GM23338 (cell line): ENCODE measurements at regions not wholly inside any gene's neighbourhood (a gene's known extent, or its start where the extent isn't known, plus 50 kb on each side); places are given as distances from the start of the nearest gene placed in this dataset.

Source experiments
- ATAC-seq: fragments of 200-7000 bp; cut with Tn5 transposase; 3 replicates; pipeline ENCODE4 v1.9.1; 2020
- DNase-seq: peaks from one replicate; pipeline ENCODE4 v3.0.0-alpha.2; 2015; ENCODE audit warnings: low spot score
- H2AFZ ChIP-seq: fragments of 200-600 bp; sonication (generic); 2 replicates; pipeline ENCODE4 v1.8.0; 2016; ENCODE audit warnings: antibody characterized with exemption, mild to moderate bottlenecking, moderate library complexity
- H3F3A ChIP-seq: fragments of 200-600 bp; sonication (generic); replicated peaks from 2 replicates; pipeline ENCODE4 v1.8.0; 2017; ENCODE audit warnings: antibody characterized with exemption, mixed run types, low read depth
- H3K27ac ChIP-seq: fragments of 200-600 bp; sonication (generic); 2 replicates; pipeline ENCODE4 v1.6.1; 2016; ENCODE audit warnings: low read depth
- H3K27me3 ChIP-seq: fragments of 200-600 bp; sonication (generic); 2 replicates; pipeline ENCODE4 v1.8.0; 2016; ENCODE audit warnings: mild to moderate bottlenecking, mixed run types, moderate library complexity; ENCODE audit not compliant: insufficient read depth
- H3K36me3 ChIP-seq: fragments of 200-600 bp; sonication (generic); 2 replicates; pipeline ENCODE4 v1.8.0; 2016; ENCODE audit warnings: mild to moderate bottlenecking; ENCODE audit not compliant: insufficient read depth
- H3K4me1 ChIP-seq: fragments of 200-600 bp; sonication (generic); 2 replicates; pipeline ENCODE4 v1.8.0; 2016; ENCODE audit warnings: mild to moderate bottlenecking, moderate library complexity; ENCODE audit not compliant: insufficient read depth
- H3K4me2 ChIP-seq: fragments of 200-600 bp; sonication (generic); 2 replicates; pipeline ENCODE4 v1.7.1; 2017; ENCODE audit warnings: mixed run types
- H3K4me3 ChIP-seq: fragments of 200-600 bp; sonication (generic); 2 replicates; pipeline ENCODE4 v1.6.1; 2016; ENCODE audit warnings: mixed run types
- H3K79me2 ChIP-seq: fragments of 200-600 bp; sonication (generic); replicated peaks from 2 replicates; pipeline ENCODE4 v1.8.0; 2017; ENCODE audit warnings: mild to moderate bottlenecking; ENCODE audit not compliant: insufficient read depth
- H3K9me2 ChIP-seq: fragments of 200-600 bp; sonication (generic); 2 replicates; pipeline ENCODE4 v1.8.0; 2017; ENCODE audit not compliant: insufficient read depth
- H4K20me1 ChIP-seq: fragments of 200-600 bp; sonication (generic); replicated peaks from 2 replicates; pipeline ENCODE4 v1.8.0; 2017; ENCODE audit warnings: mild to moderate bottlenecking; ENCODE audit not compliant: insufficient read depth
- H3K27ac Mint-ChIP-seq: 2 replicates; pipeline ENCODE4 v1.8.0; 2020; ENCODE audit warnings: inconsistent platforms, mild to moderate bottlenecking, moderate library complexity, mixed read lengths
- H3K27me3 Mint-ChIP-seq: 3 replicates; pipeline ENCODE4 v1.8.0; 2022; ENCODE audit warnings: low read depth, mild to moderate bottlenecking, moderate library complexity, mixed read lengths, inconsistent platforms; ENCODE audit not compliant: insufficient read depth, poor library complexity
- H3K36me3 Mint-ChIP-seq: 3 replicates; pipeline ENCODE4 v1.8.0; 2021; ENCODE audit warnings: low read depth, mild to moderate bottlenecking, inconsistent platforms, moderate library complexity, mixed read lengths
- H3K4me1 Mint-ChIP-seq: 3 replicates; pipeline ENCODE4 v1.8.0; 2020; ENCODE audit warnings: mild to moderate bottlenecking, inconsistent platforms, mixed read lengths
- H3K4me3 Mint-ChIP-seq: 3 replicates; pipeline ENCODE4 v1.8.0; 2021; ENCODE audit warnings: moderate library complexity, mild to moderate bottlenecking, inconsistent platforms, mixed read lengths
- H3K9me3 Mint-ChIP-seq: 3 replicates; pipeline ENCODE4 v1.8.0; 2020; ENCODE audit warnings: moderate library complexity, mild to moderate bottlenecking, inconsistent platforms, mixed read lengths
- CREB1 ChIP-seq: fragments of 250-450 bp; sonication (Bioruptor Pico); IDR thresholded peaks from 2 replicates; pipeline ENCODE4 v1.5.0; 2020; ENCODE audit warnings: low read depth, mild to moderate bottlenecking, moderate library complexity
- ETS1 ChIP-seq: IDR thresholded peaks from 2 replicates; pipeline ENCODE4 v1.6.1; 2016; ENCODE audit warnings: antibody characterized with exemption
- EZH2 ChIP-seq: fragments of 200-600 bp; sonication (generic); IDR thresholded peaks from one replicate; pipeline ENCODE4 v1.8.0; 2017; ENCODE audit warnings: antibody characterized with exemption, mild to moderate bottlenecking, low read depth; ENCODE audit not compliant: unreplicated experiment
- EZH2phosphoT487 ChIP-seq: fragments of 200-600 bp; sonication (generic); IDR thresholded peaks from one replicate; pipeline ENCODE4 v1.8.1; 2018; ENCODE audit warnings: antibody characterized with exemption; ENCODE audit not compliant: unreplicated experiment
- JUNB ChIP-seq: IDR thresholded peaks from one replicate; pipeline ENCODE4 v1.6.1; 2016; ENCODE audit warnings: antibody characterized with exemption; ENCODE audit not compliant: unreplicated experiment
- NANOG ChIP-seq: IDR thresholded peaks from 2 replicates; pipeline ENCODE4 v1.6.1; 2016; ENCODE audit warnings: antibody characterized with exemption, borderline replicate concordance
- POLR2AphosphoS5 ChIP-seq: IDR thresholded peaks from 2 replicates; pipeline ENCODE4 v1.6.1; 2016; ENCODE audit warnings: antibody characterized with exemption, low read depth
- REST ChIP-seq: IDR thresholded peaks from one replicate; pipeline ENCODE4 v1.6.1; 2018; ENCODE audit warnings: antibody characterized with exemption; ENCODE audit not compliant: unreplicated experiment
- STAT1 ChIP-seq: IDR thresholded peaks from one replicate; pipeline ENCODE4 v1.6.1; 2016; ENCODE audit warnings: antibody characterized with exemption; ENCODE audit not compliant: unreplicated experiment
- ZNF114 ChIP-seq: fragments of 250-450 bp; sonication (Bioruptor Pico); IDR thresholded peaks from 2 replicates; pipeline ENCODE4 v1.5.0; 2020; ENCODE audit warnings: mild to moderate bottlenecking, moderate library complexity
- ZNF331 ChIP-seq: fragments of 250-450 bp; sonication (Bioruptor Pico); IDR thresholded peaks from 2 replicates; pipeline ENCODE4 v1.5.0; 2020; ENCODE audit warnings: low read depth, mild to moderate bottlenecking, moderate library complexity
- TF ChIP-seq, protein P1 (sequence below), 2 experiments: fragments of 200-600 bp in 1 of 2; sonication (generic) in 1 of 2; conservative IDR thresholded peaks; 2 replicates each; pipeline versions ENCODE4 v1.5.1 to v1.6.1; 2016 to 2017; ENCODE audit warnings: antibody characterized with exemption in 2 of 2, low read depth in 2 of 2, mild to moderate bottlenecking in 2 of 2, moderate library complexity in 1 of 2
- TF ChIP-seq, protein P2 (sequence below): fragments of 250-450 bp; sonication (Bioruptor Pico); IDR thresholded peaks from 2 replicates; pipeline ENCODE4 v1.5.0; 2020; ENCODE audit warnings: mild to moderate bottlenecking, moderate library complexity

DNA sequence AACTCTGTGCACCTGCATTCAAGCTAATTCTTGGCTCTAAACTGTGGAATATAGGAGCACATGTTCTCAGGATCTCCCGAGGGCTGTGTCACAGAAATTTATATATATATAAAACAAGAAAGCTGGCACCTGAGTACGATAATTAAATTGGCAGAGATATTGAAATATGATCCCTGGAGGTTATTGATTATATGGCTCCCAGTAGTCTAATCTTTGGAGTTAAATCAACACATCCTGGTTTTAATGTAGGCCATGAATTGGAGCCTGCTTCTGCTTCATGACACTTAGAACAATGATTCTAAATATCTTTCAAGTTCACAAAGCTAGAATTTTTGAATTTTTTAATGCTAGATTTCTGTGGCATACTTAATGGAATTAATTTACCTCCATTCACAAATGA, 84.3 kb downstream of the CTH start:
- H3K4me1 Mint-ChIP-seq = no peaks in the 10 kb centered on the region
- H3K4me3 ChIP-seq = no peak overlapping the region
- no peaks in the 10 kb centered on the region for H3K9me2 ChIP-seq
- H3K4me1 ChIP-seq = no peaks in the 10 kb centered on the region
- no peaks in the 10 kb centered on the region for H3K79me2 ChIP-seq
- no peak overlapping the region for H3K4me3 Mint-ChIP-seq
- no peaks in the 10 kb centered on the region for H3K36me3 ChIP-seq
- H4K20me1 ChIP-seq = no peaks in the 10 kb centered on the region
- no peak overlapping the region for H3K27ac ChIP-seq
- H3K27ac Mint-ChIP-seq = no peak overlapping the region
- H3K4me2 ChIP-seq = no peak overlapping the region
- no peaks in the 10 kb centered on the region for H3K27me3 Mint-ChIP-seq
- H3F3A ChIP-seq = no peaks in the 10 kb centered on the region
- TF ChIP-seq, protein P1, sequence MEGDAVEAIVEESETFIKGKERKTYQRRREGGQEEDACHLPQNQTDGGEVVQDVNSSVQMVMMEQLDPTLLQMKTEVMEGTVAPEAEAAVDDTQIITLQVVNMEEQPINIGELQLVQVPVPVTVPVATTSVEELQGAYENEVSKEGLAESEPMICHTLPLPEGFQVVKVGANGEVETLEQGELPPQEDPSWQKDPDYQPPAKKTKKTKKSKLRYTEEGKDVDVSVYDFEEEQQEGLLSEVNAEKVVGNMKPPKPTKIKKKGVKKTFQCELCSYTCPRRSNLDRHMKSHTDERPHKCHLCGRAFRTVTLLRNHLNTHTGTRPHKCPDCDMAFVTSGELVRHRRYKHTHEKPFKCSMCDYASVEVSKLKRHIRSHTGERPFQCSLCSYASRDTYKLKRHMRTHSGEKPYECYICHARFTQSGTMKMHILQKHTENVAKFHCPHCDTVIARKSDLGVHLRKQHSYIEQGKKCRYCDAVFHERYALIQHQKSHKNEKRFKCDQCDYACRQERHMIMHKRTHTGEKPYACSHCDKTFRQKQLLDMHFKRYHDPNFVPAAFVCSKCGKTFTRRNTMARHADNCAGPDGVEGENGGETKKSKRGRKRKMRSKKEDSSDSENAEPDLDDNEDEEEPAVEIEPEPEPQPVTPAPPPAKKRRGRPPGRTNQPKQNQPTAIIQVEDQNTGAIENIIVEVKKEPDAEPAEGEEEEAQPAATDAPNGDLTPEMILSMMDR (conservative IDR thresholded peaks at IDR 0.05; ENCODE audit: low read depth in 2 of 2) = no peak
- TF ChIP-seq EZH2phosphoT487 = no peak
- TF ChIP-seq CREB1 (CRISPR knock-in tag) = no peak
- TF ChIP-seq, protein P2, sequence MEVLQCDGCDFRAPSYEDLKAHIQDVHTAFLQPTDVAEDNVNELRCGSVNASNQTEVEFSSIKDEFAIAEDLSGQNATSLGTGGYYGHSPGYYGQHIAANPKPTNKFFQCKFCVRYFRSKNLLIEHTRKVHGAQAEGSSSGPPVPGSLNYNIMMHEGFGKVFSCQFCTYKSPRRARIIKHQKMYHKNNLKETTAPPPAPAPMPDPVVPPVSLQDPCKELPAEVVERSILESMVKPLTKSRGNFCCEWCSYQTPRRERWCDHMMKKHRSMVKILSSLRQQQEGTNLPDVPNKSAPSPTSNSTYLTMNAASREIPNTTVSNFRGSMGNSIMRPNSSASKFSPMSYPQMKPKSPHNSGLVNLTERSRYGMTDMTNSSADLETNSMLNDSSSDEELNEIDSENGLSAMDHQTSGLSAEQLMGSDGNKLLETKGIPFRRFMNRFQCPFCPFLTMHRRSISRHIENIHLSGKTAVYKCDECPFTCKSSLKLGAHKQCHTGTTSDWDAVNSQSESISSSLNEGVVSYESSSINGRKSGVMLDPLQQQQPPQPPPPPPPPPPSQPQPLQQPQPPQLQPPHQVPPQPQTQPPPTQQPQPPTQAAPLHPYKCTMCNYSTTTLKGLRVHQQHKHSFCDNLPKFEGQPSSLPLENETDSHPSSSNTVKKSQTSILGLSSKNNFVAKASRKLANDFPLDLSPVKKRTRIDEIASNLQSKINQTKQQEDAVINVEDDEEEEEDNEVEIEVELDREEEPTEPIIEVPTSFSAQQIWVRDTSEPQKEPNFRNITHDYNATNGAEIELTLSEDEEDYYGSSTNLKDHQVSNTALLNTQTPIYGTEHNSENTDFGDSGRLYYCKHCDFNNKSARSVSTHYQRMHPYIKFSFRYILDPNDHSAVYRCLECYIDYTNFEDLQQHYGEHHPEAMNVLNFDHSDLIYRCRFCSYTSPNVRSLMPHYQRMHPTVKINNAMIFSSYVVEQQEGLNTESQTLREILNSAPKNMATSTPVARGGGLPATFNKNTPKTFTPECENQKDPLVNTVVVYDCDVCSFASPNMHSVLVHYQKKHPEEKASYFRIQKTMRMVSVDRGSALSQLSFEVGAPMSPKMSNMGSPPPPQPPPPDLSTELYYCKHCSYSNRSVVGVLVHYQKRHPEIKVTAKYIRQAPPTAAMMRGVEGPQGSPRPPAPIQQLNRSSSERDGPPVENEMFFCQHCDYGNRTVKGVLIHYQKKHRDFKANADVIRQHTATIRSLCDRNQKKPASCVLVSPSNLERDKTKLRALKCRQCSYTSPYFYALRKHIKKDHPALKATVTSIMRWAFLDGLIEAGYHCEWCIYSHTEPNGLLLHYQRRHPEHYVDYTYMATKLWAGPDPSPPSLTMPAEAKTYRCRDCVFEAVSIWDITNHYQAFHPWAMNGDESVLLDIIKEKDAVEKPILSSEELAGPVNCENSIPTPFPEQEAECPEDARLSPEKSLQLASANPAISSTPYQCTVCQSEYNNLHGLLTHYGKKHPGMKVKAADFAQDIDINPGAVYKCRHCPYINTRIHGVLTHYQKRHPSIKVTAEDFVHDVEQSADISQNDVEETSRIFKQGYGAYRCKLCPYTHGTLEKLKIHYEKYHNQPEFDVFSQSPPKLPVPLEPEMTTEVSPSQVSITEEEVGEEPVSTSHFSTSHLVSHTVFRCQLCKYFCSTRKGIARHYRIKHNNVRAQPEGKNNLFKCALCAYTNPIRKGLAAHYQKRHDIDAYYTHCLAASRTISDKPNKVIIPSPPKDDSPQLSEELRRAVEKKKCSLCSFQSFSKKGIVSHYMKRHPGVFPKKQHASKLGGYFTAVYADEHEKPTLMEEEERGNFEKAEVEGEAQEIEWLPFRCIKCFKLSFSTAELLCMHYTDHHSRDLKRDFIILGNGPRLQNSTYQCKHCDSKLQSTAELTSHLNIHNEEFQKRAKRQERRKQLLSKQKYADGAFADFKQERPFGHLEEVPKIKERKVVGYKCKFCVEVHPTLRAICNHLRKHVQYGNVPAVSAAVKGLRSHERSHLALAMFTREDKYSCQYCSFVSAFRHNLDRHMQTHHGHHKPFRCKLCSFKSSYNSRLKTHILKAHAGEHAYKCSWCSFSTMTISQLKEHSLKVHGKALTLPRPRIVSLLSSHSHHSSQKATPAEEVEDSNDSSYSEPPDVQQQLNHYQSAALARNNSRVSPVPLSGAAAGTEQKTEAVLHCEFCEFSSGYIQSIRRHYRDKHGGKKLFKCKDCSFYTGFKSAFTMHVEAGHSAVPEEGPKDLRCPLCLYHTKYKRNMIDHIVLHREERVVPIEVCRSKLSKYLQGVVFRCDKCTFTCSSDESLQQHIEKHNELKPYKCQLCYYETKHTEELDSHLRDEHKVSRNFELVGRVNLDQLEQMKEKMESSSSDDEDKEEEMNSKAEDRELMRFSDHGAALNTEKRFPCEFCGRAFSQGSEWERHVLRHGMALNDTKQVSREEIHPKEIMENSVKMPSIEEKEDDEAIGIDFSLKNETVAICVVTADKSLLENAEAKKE (CRISPR knock-in tag) = no peak
- no peak for TF ChIP-seq EZH2
- no peak for TF ChIP-seq STAT1
- TF ChIP-seq ZNF114 (CRISPR knock-in tag) = no peak
- TF ChIP-seq REST = no peak
- no peak for TF ChIP-seq ETS1
- no peak for TF ChIP-seq JUNB
- no peak for TF ChIP-seq ZNF331 (CRISPR knock-in tag)
- TF ChIP-seq POLR2AphosphoS5 = no peak
- TF ChIP-seq NANOG = no peak
- DNase-seq (no peak), ATAC-seq (no peak)
- no peak overlapping the region for H2AFZ ChIP-seq
- H3K27me3 ChIP-seq = no peaks in the 10 kb centered on the region
- no peaks in the 10 kb centered on the region for H3K36me3 Mint-ChIP-seq
- H3K9me3 Mint-ChIP-seq = no peaks in the 10 kb centered on the region
